ENCODE measurements at regions not wholly inside any gene's neighbourhood (a gene's known extent, or its start where the extent isn't known, plus 50 kb on each side); places are given as distances from the start of the nearest gene placed in this dataset.

- TF ChIP-seq CTCF (conservative IDR thresholded peaks at IDR 0.05; ENCODE audit: low read depth, low read length) = no peak
- TF ChIP-seq EZH2phosphoT487 (IDR thresholded peaks at IDR 0.05; ENCODE audit: borderline replicate concordance, low read length) = no peak
Measured at GRCh38 chr16:65956100-65956499, 410.4 kb upstream of the CDH5 start.
